ENCODE measurements at regions not wholly inside any gene's neighbourhood (a gene's known extent, or its start where the extent isn't known, plus 50 kb on each side); places are given as distances from the start of the nearest gene placed in this dataset.

DNA sequence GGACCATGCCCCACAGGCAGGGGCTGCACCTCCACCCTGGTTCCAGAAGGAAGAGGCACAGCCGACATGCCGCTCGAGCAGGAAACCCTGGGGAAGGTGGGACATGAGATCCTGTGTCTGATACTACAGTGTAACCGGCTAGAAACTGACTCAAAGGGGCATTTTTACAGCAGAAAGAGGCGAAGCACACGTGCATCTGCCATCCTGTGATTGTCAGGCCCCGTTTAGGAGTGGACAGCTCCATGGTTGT is 62.7 kb downstream of the SIK1 start:
- DNase-seq: no peak

DNA sequence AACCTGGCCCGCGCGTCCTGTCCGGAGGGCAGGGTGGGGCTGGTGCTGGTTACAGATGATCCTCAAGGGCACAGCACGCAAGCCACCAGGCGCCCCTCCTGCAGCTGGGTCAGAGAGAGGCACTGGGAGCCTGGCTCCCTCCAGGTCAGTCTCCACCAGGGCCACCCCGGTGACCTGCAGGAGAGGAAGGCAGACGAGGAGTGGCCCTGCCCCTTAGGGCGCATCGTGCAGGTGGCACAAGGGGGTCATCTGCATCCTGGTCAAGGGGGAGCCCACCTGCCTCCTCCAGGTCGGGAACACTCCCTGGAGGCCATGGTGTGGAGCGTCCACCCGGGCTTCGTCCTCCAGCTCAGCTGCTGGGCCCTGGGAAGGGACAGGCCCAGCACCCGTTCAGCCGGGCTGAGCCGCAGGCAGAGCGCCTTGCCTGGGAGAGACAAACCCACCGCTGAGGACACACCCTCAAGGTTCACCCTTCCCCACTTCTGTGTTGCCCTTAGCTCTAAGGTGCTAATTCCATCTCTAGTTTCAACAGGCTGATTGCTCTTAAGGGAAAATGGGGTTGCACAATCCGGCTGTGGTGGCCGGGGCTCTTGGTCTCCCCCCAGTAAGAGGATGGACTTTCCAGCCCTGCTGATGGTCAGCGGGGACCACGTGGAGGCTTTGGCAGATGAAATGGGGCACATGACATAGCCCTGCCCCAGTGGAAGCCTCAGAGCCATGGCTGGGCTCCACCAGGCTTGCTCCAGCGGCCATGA is 63.2 kb downstream of the SIK1 start:
- DNase-seq: no peak

DNA sequence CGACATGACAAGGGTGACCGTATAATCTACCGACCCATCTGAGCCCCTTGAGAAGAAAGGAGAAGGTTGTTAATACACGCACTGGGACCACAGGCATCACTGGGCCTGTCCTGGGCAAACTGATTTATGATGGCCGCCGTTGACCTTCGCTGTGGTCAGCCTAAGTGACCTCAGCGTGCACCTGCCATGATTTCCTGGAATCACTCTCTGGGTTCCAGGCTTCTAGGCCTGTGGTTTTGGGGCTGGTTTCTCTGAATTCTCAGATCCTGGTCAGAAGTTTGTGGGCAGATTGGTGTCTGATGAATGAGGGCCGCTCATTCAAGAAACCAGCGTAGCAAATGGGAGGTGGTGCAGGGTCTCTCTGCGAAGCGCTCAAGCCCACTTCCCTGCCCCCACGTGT is 64.0 kb downstream of the SIK1 start:
- DNase-seq: no peak

DNA sequence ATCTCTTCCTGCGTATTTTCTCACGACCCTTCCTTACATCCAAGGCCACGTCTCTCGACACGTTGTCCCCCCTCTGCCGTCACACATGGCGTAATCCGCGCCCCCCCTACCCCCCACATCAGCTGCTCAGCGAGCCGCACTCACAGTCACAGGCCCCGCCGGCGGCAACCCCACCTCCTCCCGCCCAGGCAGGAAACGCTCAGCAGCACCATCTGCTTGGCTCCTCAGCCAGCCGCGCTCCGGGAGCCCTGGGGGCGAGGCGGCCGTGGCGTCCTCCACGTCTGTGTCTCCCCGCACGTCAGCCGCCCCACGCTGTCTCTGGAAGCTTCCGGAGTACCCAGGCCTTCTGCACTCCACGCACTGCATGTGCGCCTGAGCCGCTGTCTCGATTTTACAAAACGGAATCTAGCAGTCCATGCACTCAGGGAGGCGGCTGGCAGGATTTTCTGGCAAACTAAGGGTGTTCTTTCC is 64.6 kb downstream of the SIK1 start:
- peak; percentile 86 for DNase-seq

GRCh38 chr21:43361493-43362296 is 65.2 kb downstream of the SIK1 start:
- DNase-seq: peak; percentile 65

GRCh38 chr21:43361127-43361492 is 65.8 kb downstream of the SIK1 start:
- DNase-seq: no peak

- no peak for DNase-seq
These were observed 66.3 kb downstream of the SIK1 start for GRCh38 chr21:43360441-43361126.

DNA sequence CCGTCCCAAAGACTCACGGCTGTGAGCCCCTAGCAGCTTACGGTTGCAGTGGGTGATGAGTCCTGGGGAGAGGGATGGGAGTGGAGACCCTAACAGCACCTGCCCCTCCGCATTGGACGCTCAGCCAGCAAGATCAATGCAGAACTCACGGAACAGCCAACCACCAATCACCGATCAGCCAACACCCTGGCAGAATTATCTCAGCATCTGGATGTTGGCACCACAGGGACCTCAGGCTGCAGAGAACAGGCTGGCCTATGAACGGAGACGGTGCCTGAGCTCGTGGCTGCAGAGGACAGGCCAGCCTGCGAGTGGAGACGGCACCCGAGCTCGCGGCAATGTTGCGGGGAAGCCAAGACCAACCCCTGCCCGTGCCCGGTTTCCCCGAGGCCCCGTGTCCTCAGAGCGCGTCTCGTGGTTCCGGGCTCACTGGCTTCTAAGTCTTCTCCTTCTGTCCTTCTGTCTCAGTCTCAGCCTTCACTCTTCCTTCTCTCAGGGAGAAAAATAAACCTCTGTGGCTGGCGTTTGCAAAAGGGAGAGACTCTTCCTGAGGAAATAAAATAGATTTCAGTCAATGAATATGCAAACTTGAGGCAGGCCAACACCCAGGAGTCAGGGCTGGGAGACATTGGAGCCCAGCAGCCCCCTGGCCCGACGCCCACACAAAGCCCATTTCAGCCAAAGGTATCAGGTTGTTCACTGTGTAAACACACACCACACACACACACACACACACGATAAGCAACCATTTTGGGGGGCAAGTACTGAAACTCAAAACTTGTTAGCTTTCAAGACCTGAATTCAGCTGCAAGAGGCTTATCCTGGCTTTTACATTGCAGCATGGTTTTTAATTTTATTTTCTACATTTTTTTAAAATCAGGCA is 67.8 kb downstream of the SIK1 start:
- no peak for DNase-seq

GRCh38 chr21:43357715-43358430 is 69.1 kb downstream of the SIK1 start:
- DNase-seq: no peak

DNA sequence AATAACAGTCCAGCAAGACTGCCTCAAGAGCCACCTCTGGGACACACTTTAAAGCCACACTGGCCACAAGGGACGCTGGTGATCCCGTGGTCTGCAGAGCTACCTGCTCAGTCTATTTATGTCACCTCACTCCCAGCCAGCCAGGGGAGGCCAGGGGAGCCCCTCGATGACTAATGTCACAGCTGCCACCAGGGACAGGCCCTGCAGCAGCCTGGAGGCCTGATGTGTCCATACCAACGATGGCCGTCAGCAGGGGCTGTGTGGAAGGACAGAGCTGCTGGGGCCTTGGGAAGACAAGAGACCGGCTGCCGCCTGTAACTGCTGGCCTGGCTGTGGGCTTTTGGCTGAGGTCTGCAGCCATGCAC is 71.0 kb downstream of the SIK1 start:
- no peak for DNase-seq

DNA sequence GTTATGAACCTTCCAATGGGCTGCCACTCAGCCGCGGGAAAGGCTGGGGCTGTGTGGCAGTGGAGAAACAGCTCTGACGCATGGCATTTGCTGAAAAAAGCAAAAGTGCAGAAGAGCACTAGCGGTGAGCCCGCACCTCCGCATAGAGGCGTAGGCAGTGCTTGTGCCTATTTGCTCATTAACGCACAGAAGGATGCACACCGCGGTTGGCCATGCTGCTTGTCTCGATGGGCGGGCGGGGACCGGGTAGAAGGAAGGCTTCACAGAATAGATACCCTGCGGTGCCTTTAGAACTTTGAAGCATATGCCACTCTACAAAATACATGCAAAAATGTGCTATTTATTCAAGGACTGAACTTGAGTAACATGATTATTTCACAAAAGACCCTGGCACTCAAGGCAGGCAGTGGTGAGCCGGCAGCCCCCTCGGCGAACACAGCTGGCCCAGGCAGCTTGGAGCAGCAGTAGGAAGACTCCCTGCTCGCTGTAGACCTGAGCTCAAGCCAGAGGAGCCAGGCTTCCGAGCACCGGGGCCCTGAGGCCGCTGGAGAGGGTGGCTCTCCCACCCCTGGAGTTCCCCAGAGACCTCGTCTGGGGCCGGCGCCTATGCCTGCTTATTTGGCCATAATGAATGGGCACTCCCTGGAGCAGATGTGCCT is 71.5 kb downstream of the SIK1 start:
- no peak for DNase-seq

GRCh38 chr21:43354666-43355065 is 72.3 kb downstream of the SIK1 start:
- no peak for DNase-seq

- DNase-seq: no peak
These were observed 72.9 kb downstream of the SIK1 start for GRCh38 chr21:43354026-43354420.

GRCh38 chr21:43353282-43354025 is 73.5 kb downstream of the SIK1 start:
- no peak for DNase-seq

DNA sequence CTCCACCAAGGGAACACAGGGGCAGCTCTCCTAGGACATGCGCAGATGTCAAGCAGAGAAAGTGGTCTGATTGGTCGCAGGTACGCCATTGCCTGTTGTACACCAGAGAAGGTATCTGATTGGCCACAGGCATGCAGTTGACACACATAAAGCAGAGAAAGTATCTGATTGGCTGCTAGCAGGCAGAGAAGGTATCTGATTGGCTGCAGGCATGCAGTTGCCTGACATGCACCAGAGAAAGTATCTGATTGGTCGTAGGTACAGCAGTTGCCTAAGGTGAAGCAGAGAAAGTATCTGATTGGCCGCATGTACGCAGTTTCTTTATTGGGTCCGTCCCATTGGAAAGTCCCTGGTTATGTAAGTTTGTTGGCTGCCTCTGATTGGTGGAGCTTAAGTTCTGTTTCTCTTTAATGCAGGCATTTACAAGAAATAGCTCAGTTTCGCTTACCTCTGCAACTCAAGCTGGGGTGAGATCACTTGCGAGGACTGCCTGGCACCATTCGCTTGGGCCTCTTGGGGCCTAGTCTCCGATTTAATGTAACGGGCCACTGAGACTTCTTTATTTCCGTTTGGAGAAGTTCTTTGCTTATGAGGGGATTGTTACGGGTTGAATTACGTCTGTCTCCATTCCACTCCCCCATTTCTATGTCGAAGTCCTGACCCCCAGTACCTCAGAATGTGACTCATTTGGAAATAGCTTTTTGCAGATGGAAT is 74.2 kb downstream of the SIK1 start:
- DNase-seq: no peak

- no peak for DNase-seq
These were observed 74.8 kb downstream of the SIK1 start for GRCh38 chr21:43352154-43352537.

DNA sequence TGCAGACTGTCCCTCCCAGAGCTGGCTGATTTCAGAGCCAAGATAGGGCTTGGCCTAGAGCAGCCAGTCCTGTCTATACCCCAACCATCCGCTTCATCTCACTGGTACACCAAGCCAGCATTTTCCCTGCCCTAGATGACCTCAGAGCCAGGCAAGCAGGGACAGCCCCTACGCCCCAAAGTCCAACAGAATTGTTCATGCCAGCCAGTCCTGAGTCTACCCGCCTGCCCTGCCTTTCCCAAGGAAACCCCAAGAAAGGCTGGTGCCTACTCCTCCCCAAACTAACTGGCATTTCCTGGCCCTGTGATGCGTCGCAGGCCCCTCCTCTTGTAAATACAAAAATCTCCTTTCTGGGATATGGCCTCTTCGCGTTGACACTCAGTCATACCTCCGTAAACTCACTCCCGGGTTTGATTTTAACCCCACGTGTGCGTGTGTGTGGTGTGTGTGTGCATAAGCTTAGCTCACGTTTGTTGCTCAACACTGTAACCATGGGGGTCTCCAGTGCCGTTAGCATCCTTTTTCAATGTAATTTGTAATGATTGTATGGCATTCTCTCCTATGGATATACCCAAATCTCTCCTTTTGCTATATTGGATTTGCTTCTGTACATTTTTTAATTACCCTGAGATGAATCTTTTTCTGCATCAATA is 75.3 kb downstream of the SIK1 start:
- no peak for DNase-seq

- no peak for DNase-seq
These were observed 77.3 kb downstream of the SIK1 start for GRCh38 chr21:43349644-43350043.

GRCh38 chr21:43348801-43349261 is 78.1 kb downstream of the SIK1 start:
- no peak for DNase-seq
